Transverse colon (tissue), 4 donors: ENCODE measurements at regions not wholly inside any gene's neighbourhood (a gene's known extent, or its start where the extent isn't known, plus 50 kb on each side); places are given as distances from the start of the nearest gene placed in this dataset.

Experiments used
- DNase-seq: peaks from one replicate; pipeline ENCODE4 v3.0.0-alpha.2; 2019
- H3K27ac ChIP-seq, 4 donors: fragments of 200-600 bp; sonication (generic); 2 replicates each; pipeline ENCODE4 v1.5.1; 2016 to 2018; ENCODE audit warnings: inconsistent platforms in 4 of 4
- H3K27me3 ChIP-seq: fragments of 200-600 bp; sonication (generic); 2 replicates; pipeline ENCODE4 v1.5.1; 2017; ENCODE audit warnings: inconsistent platforms
- H3K36me3 ChIP-seq, 4 donors: fragments of 200-600 bp; sonication (generic); 2 replicates each; pipeline ENCODE4 v1.5.1; 2017 to 2019; ENCODE audit warnings: inconsistent platforms in 4 of 4
- H3K4me1 ChIP-seq, 4 donors: fragments of 200-600 bp; sonication (generic); 2 replicates each; pipeline ENCODE4 v1.5.1; 2017 to 2020; ENCODE audit warnings: inconsistent platforms in 4 of 4
- H3K4me3 ChIP-seq, 4 donors: fragments of 200-600 bp; sonication (generic); 1 replicate in 1 of 4; 2 replicates in 3 of 4; pipeline versions ENCODE4 v1.5.1 to v1.6.1; 2017 to 2019; ENCODE audit warnings: inconsistent platforms in 4 of 4
- H3K9me3 ChIP-seq, 2 donors: fragments of 200-600 bp; sonication (generic); 2 replicates each; pipeline ENCODE4 v1.5.1; 2017 to 2019; ENCODE audit warnings: inconsistent platforms in 2 of 2
- CTCF ChIP-seq, 5 experiments: fragments of 200-600 bp in 3 of 5; fragments of 450-650 bp in 2 of 5; sonication (generic) in 3 of 5; IDR thresholded peaks; 1 replicate in 2 of 5; 2 replicates in 3 of 5; pipeline ENCODE4 v1.5.1; 2016 to 2017; ENCODE audit warnings: antibody characterized with exemption in 5 of 5, inconsistent platforms in 3 of 5, mild to moderate bottlenecking in 2 of 5, moderate library complexity in 1 of 5
- EP300 ChIP-seq: sonication (generic); formaldehyde crosslinking; IDR thresholded peaks from one replicate; pipeline ENCODE4 v1.6.1; 2017; ENCODE audit warnings: antibody characterized with exemption, low read depth
- POLR2A ChIP-seq: fragments of 450-650 bp; IDR thresholded peaks from one replicate; pipeline ENCODE4 v1.6.1; 2016; ENCODE audit warnings: antibody characterized with exemption, mild to moderate bottlenecking, moderate library complexity
- POLR2AphosphoS5 ChIP-seq, 3 donors: sonication (generic); formaldehyde crosslinking; IDR thresholded peaks; one replicate each; pipeline ENCODE4 v1.6.1; 2016; ENCODE audit warnings: antibody characterized with exemption in 3 of 3
- WGBS, 2 donors: methylation state at CpG; one replicate each; pipeline ENCODE4 v1.1.5; 2018; ENCODE audit warnings: low coverage in 1 of 2; 5-methylcytosine and 5-hydroxymethylcytosine counted together
- in situ Hi-C, 4 donors: fragments of 200-750 bp; cut with MboI; loops; one replicate each; pipeline versions ENCODE4 v1.15.0 to v1.15.1; 2017; ENCODE audit warnings: low sequenced_read_pairs in 3 of 4, low pct_ligation_motif_present in 1 of 4, low pct_unique_long_range_greater_than_20kb in 1 of 4
- intact Hi-C: fragments of 100-400 bp; cut with DNase I; formaldehyde crosslinking; loops from one replicate; pipeline ENCODE4 v1.15.1; 2023; ENCODE audit warnings: low total_unique reads

GRCh38 chr1:30649321-30649991 lies 73.9 kb downstream of the MATN1 start:
- intact Hi-C loops: no loop called here
- Histone ChIP-seq H3K4me1 (no peaks in the 10 kb centered on the region), H3K4me3 (no peak overlapping the region), H3K27me3 (peaks cover 9% of the 10 kb centered on the region), H3K9me3 (no peaks in the 10 kb centered on the region), H3K27ac (no peak overlapping the region), H3K36me3 (no peaks in the 10 kb centered on the region)
- DNase-seq: no peak
- 54 to 60% methylated on average over 3 to 8 of the region's 8 CpGs for WGBS, 2 donors
- TF ChIP-seq POLR2AphosphoS5 (IDR thresholded peaks at IDR 0.05) (no peak), POLR2A (no peak), CTCF (IDR thresholded peaks at IDR 0.05) (no peak), EP300 (no peak)
- in situ Hi-C loops: no loop called here

GRCh38 chr1:30648408-30649000 lies 74.9 kb downstream of the MATN1 start:
- no peak overlapping the region for H3K27ac ChIP-seq
- DNase-seq: no peak
- H3K4me3 ChIP-seq: no peak overlapping the region
- intact Hi-C loops (no loop called here), in situ Hi-C loops (no loop called here)
- no peak for TF ChIP-seq CTCF (IDR thresholded peaks at IDR 0.05)
- no peak for TF ChIP-seq POLR2A
- no peak for TF ChIP-seq EP300
- TF ChIP-seq POLR2AphosphoS5 (IDR thresholded peaks at IDR 0.05): no peak
- 79 to 80% methylated on average over 1 to 9 of the region's 9 CpGs for WGBS, 2 donors
- H3K9me3 ChIP-seq: no peaks in the 10 kb centered on the region
- H3K27me3 ChIP-seq: peaks cover 13% of the 10 kb centered on the region
- H3K4me1 ChIP-seq: no peaks in the 10 kb centered on the region
- H3K36me3 ChIP-seq: no peaks in the 10 kb centered on the region

- TF ChIP-seq POLR2AphosphoS5 (IDR thresholded peaks at IDR 0.05) (no peak), EP300 (no peak), CTCF (IDR thresholded peaks at IDR 0.05) (no peak), POLR2A (no peak)
Observed at GRCh38 chr1:30645807-30646206, 77.6 kb downstream of the MATN1 start.

GRCh38 chr1:30642391-30643120 lies 80.8 kb downstream of the MATN1 start:
- Histone ChIP-seq H3K27me3 (peaks cover 4% of the 10 kb centered on the region), H3K36me3 (no peaks in the 10 kb centered on the region), H3K4me3 (no peak overlapping the region), H3K9me3 (no peaks in the 10 kb centered on the region), H3K4me1 (no peaks in the 10 kb centered on the region), H3K27ac (no peak overlapping the region)
- no peak for TF ChIP-seq POLR2A
- TF ChIP-seq POLR2AphosphoS5 (IDR thresholded peaks at IDR 0.05): no peak
- no peak for TF ChIP-seq EP300
- TF ChIP-seq CTCF (IDR thresholded peaks at IDR 0.05): no peak
- intact Hi-C loops (no loop called here), in situ Hi-C loops (no loop called here)
- 53 to 96% methylated on average over 4 to 19 of the region's 22 CpGs for WGBS, 2 donors
- no peak for DNase-seq

More at GRCh38 chr1:30645807-30646206, 77.6 kb downstream of the MATN1 start:
- H3K36me3 ChIP-seq: no peaks in the 10 kb centered on the region
- in situ Hi-C loops: no loop called here
- no peak for DNase-seq
- intact Hi-C loops: no loop called here
- WGBS, 2 donors: 56 to 62% methylated on average over 2 to 3 of the region's 3 CpGs
- H3K4me1 ChIP-seq: no peaks in the 10 kb centered on the region
- no peaks in the 10 kb centered on the region for H3K9me3 ChIP-seq
- H3K27me3 ChIP-seq: peaks cover 13% of the 10 kb centered on the region
- H3K4me3 ChIP-seq: no peak overlapping the region
- no peak overlapping the region for H3K27ac ChIP-seq
